Mesenchymal stem cell (in vitro differentiated cells and primary cell): ENCODE measurements at regions not wholly inside any gene's neighbourhood (a gene's known extent, or its start where the extent isn't known, plus 50 kb on each side); places are given as distances from the start of the nearest gene placed in this dataset.

Source experiments
- DNase-seq: peaks from one replicate; pipeline ENCODE4 v3.0.0-alpha.2; 2013
- H2AFZ ChIP-seq: one replicate; pipeline ENCODE4 v1.6.1; 2013; ENCODE audit warnings: low read depth, mild to moderate bottlenecking, control low read depth, inconsistent platforms, low read length, moderate library complexity
- H2AK5ac ChIP-seq: 2 replicates; pipeline ENCODE4 v1.6.1; 2013; ENCODE audit warnings: low read length, moderate library complexity, mild to moderate bottlenecking, inconsistent platforms; ENCODE audit not compliant: severe bottlenecking
- H2BK120ac ChIP-seq: one replicate; pipeline ENCODE4 v1.6.1; 2013; ENCODE audit warnings: low read depth, mild to moderate bottlenecking, inconsistent platforms, low read length, moderate library complexity
- H2BK12ac ChIP-seq, 2 experiments: one replicate each; pipeline ENCODE4 v1.6.1; 2013; ENCODE audit warnings: inconsistent platforms in 2 of 2, low read length in 2 of 2, mild to moderate bottlenecking in 2 of 2, moderate library complexity in 2 of 2, control low read depth in 1 of 2
- H2BK15ac ChIP-seq: one replicate; pipeline ENCODE4 v1.6.1; 2013; ENCODE audit warnings: mild to moderate bottlenecking, low read depth, inconsistent platforms; ENCODE audit not compliant: poor library complexity, severe bottlenecking
- H2BK5ac ChIP-seq: 2 replicates; pipeline ENCODE4 v1.6.1; 2013; ENCODE audit warnings: low read depth, mild to moderate bottlenecking, low read length, control low read depth, inconsistent platforms; ENCODE audit not compliant: poor library complexity, severe bottlenecking
- H3K14ac ChIP-seq, 2 experiments: one replicate each; pipeline ENCODE4 v1.6.1; 2013; ENCODE audit warnings: inconsistent platforms in 2 of 2, low read length in 2 of 2, control low read depth in 1 of 2, mild to moderate bottlenecking in 1 of 2, moderate library complexity in 1 of 2
- H3K18ac ChIP-seq, 2 experiments: one replicate each; pipeline ENCODE4 v1.6.1; 2013; ENCODE audit warnings: inconsistent platforms in 2 of 2, low read length in 2 of 2, control low read depth in 1 of 2, low read depth in 1 of 2, mild to moderate bottlenecking in 1 of 2
- H3K23ac ChIP-seq, 2 experiments: one replicate each; pipeline ENCODE4 v1.6.1; 2013; ENCODE audit warnings: inconsistent platforms in 2 of 2, low read length in 2 of 2, mild to moderate bottlenecking in 2 of 2, moderate library complexity in 2 of 2, control low read depth in 1 of 2
- H3K27ac ChIP-seq: 2 replicates; pipeline ENCODE4 v1.5.1; 2013; ENCODE audit warnings: mild to moderate bottlenecking, moderate library complexity, low read length, control low read depth, inconsistent platforms; ENCODE audit not compliant: poor library complexity, severe bottlenecking
- H3K27me3 ChIP-seq, 2 experiments: 2 replicates each; pipeline versions ENCODE4 v1.6.1 to v1.7.0; 2013; ENCODE audit warnings: low read length in 2 of 2, mild to moderate bottlenecking in 2 of 2, moderate library complexity in 2 of 2, control low read depth in 1 of 2, inconsistent platforms in 1 of 2; ENCODE audit not compliant: control insufficient read depth in 1 of 2, insufficient read depth in 1 of 2
- H3K36me3 ChIP-seq, 2 experiments: 2 replicates each; pipeline versions ENCODE4 v1.6.1 to v1.7.0; 2013; ENCODE audit warnings: low read length in 2 of 2, control low read depth in 1 of 2, inconsistent platforms in 1 of 2, low read depth in 1 of 2, mild to moderate bottlenecking in 1 of 2; ENCODE audit not compliant: insufficient read depth in 2 of 2, control insufficient read depth in 1 of 2
- H3K4ac ChIP-seq, 2 experiments: one replicate each; pipeline ENCODE4 v1.6.1; 2013; ENCODE audit warnings: inconsistent platforms in 2 of 2, low read length in 2 of 2, mild to moderate bottlenecking in 2 of 2, moderate library complexity in 2 of 2, control low read depth in 1 of 2, low read depth in 1 of 2
- H3K4me1 ChIP-seq: 2 replicates; pipeline ENCODE4 v1.6.1; 2013; ENCODE audit warnings: low read depth, low read length, control low read depth; ENCODE audit not compliant: control insufficient read depth, insufficient read depth
- H3K4me2 ChIP-seq: 2 replicates; pipeline ENCODE4 v1.6.1; 2013; ENCODE audit warnings: low read length, mild to moderate bottlenecking, inconsistent platforms; ENCODE audit not compliant: poor library complexity, severe bottlenecking
- H3K4me3 ChIP-seq, 2 experiments: 2 replicates each; pipeline versions ENCODE4 v1.5.1 to v1.7.0; 2013; ENCODE audit warnings: low read length in 2 of 2, mild to moderate bottlenecking in 2 of 2, control low read depth in 1 of 2, low read depth in 1 of 2; ENCODE audit not compliant: insufficient read depth in 1 of 2
- H3K79me1 ChIP-seq: replicated peaks from 2 replicates; pipeline ENCODE4 v1.6.1; 2013; ENCODE audit warnings: mild to moderate bottlenecking, control low read depth, low read length, inconsistent platforms; ENCODE audit not compliant: poor library complexity, severe bottlenecking
- H3K9ac ChIP-seq: 2 replicates; pipeline ENCODE4 v1.7.0; 2013; ENCODE audit warnings: mild to moderate bottlenecking, low read length, moderate library complexity
- H3K9me3 ChIP-seq: 2 replicates; pipeline ENCODE4 v1.7.0; 2013; ENCODE audit warnings: mild to moderate bottlenecking, low read length; ENCODE audit not compliant: control insufficient read depth
- H4K8ac ChIP-seq: one replicate; pipeline ENCODE4 v1.6.1; 2013; ENCODE audit warnings: inconsistent platforms, mild to moderate bottlenecking, low read length, moderate library complexity
- H4K91ac ChIP-seq: one replicate; pipeline ENCODE4 v1.6.1; 2013; ENCODE audit warnings: mild to moderate bottlenecking, low read length, inconsistent platforms
- whole genome bisulfite sequencing: methylation state at CpG from one replicate; pipeline ENCODE4 v1.1.7; 2013; ENCODE audit warnings: mixed read lengths; 5-methylcytosine and 5-hydroxymethylcytosine counted together

DNA sequence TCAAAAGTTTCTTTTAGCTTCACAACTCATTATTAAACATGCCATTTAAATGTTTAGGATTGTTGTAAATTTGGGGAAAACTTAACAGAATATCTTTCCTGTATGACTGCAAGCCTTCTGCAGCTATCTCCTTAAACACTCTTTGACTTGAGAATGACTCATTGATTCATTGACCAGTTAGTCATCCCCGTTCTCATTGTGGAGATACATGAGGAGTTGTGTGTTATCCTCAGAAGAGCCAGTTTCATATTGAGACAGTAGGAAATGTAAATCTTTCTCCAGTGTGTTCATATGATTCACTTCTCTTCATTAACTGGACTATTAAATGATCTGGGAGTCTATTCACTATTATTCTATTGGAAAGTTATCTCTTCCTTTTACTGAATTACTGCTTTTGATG is 83.0 kb downstream of the CRYGS start:
- Histone ChIP-seq H3K14ac (no peak overlapping the region), H3K4ac (no peak overlapping the region), H4K91ac (no peak overlapping the region), H3K9ac (no peak overlapping the region), H3K9me3 (no peaks in the 10 kb centered on the region), H3K4me1 (no peaks in the 10 kb centered on the region), H3K79me1 (no peaks in the 10 kb centered on the region), H3K4me2 (no peak overlapping the region), H2BK12ac (no peak overlapping the region), H4K8ac (no peak overlapping the region), H3K27me3 (peaks cover 42 to 70% of the 10 kb centered on the region in 2 experiments), H2BK120ac (no peak overlapping the region), H3K36me3 (no peaks in the 10 kb centered on the region), H3K27ac (no peak overlapping the region), H2AFZ (no peak overlapping the region), H2BK5ac (no peak overlapping the region), H3K18ac (no peak overlapping the region), H3K23ac (no peak overlapping the region), H3K4me3 (no peak overlapping the region), H2BK15ac (no peak overlapping the region), H2AK5ac (no peak overlapping the region)
- DNase-seq = peak; percentile 85
- WGBS = 0% methylated on average over 1 of the region's 1 CpG

DNA sequence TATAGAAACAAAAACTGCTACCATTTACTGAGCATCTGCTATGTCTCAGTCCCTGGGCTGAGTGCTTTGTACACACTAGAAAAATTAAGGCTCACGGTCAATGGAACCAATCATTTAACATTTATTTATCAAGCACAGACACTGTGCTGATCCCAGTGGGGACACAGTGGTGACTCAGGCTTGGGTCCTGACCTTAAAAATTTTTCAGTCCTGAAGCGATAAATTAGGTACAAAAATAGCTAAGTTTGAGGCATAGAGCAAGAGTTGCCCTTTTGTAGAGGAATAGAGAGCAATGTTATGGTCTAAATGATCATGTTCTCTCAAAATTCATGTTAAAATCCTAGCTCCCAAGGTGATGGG is 85.1 kb downstream of the CRYGS start:
- no peaks in the 10 kb centered on the region for H3K79me1 ChIP-seq
- peak; percentile 45 for DNase-seq
- no peaks in the 10 kb centered on the region for H3K36me3 ChIP-seq
- no peak overlapping the region for H2BK120ac ChIP-seq
- H3K23ac ChIP-seq = no peak overlapping the region
- no peak overlapping the region for H3K9ac ChIP-seq
- H2BK5ac ChIP-seq = no peak overlapping the region
- H3K9me3 ChIP-seq = no peaks in the 10 kb centered on the region
- no peak overlapping the region for H4K91ac ChIP-seq
- H3K27ac ChIP-seq = no peak overlapping the region
- H2BK15ac ChIP-seq = no peak overlapping the region
- H2AFZ ChIP-seq = no peak overlapping the region
- no peak overlapping the region for H3K14ac ChIP-seq
- H3K4me2 ChIP-seq = no peak overlapping the region
- no peak overlapping the region for H3K4me3 ChIP-seq
- WGBS = 43% methylated on average over 2 of the region's 2 CpGs
- H3K27me3 ChIP-seq = peaks cover 46 to 67% of the 10 kb centered on the region in 2 experiments
- H4K8ac ChIP-seq = no peak overlapping the region
- H2BK12ac ChIP-seq = no peak overlapping the region
- no peaks in the 10 kb centered on the region for H3K4me1 ChIP-seq
- H2AK5ac ChIP-seq = no peak overlapping the region
- H3K18ac ChIP-seq = no peak overlapping the region
- H3K4ac ChIP-seq = no peak overlapping the region

DNA sequence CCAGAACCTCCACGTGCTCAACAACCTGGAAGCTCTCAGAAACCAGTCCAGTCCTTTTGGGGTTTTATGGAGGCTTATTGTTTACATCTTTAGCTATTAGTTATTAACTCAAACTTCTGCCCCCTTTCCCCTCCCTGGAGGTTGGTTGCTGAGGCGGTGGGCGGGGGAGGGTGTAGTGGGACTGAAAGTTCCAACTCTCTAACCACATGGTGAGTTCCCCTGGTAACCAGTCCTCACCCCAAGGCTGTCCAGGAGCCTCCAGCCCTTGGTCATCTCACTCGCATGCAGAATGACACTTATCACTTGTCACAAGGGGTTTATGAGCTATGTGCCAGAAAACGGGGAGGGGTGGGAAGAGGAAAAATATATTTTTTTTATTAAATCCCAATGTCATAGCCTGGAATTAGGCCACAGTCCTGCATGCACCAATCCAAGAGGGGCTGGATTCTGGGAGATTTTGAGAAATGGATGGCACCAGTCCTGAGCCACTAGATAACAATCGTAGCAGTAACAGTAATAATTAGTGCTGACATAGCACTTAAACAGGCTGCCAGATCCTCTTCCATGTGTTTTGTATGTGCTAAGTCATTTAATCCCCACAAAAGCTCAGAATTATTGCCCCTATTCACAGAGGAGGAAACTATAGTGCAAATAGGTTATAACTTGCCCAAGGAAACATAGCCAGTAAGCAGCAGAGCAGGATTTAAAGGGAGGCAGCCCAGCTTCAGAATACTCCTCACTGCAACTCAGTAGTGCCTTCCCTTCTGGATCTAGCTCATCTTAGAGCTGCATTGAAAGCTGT is 85.7 kb downstream of the CRYGS start:
- Histone ChIP-seq H3K9me3 (no peaks in the 10 kb centered on the region), H2BK15ac (no peak overlapping the region), H4K8ac (no peak overlapping the region), H3K14ac (no peak overlapping the region), H3K27ac (no peak overlapping the region), H3K18ac (no peak overlapping the region), H3K23ac (no peak overlapping the region), H4K91ac (no peak overlapping the region), H2BK5ac (no peak overlapping the region), H3K4ac (no peak overlapping the region), H3K9ac (no peak overlapping the region), H3K4me2 (no peak overlapping the region), H3K79me1 (no peaks in the 10 kb centered on the region), H2AK5ac (no peak overlapping the region), H2BK12ac (no peak overlapping the region), H2AFZ (no peak overlapping the region), H3K4me3 (no peak overlapping the region), H3K27me3 (peaks cover 43 to 63% of the 10 kb centered on the region in 2 experiments), H2BK120ac (no peak overlapping the region), H3K4me1 (no peaks in the 10 kb centered on the region), H3K36me3 (no peaks in the 10 kb centered on the region)
- no CpG with 5 or more reads among the region's 6 CpGs for WGBS
- no peak for DNase-seq

DNA sequence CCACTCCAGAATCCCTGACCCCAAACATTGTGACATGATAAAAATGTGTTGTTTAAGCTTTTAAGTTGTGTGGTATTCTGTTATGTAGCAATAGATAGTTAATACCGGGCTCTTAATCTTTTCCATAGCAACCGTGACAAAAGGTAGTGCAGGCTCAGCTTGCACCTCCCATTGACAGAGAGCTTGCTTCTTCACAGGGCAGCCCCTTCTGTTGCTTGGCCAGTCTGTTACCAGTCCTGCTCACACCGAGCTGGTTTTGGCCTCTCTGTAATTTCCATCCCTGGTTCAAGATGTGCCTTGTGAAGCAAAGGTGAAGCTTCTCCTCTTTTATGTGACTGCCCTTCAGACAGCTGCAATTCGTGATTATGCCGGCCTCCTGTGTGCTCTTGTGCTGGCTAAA is 86.9 kb downstream of the CRYGS start:
- no peak overlapping the region for H3K4me3 ChIP-seq

More for the DNA sequence above, 86.9 kb downstream of the CRYGS start:
- Histone ChIP-seq H3K18ac (no peak overlapping the region), H3K23ac (no peak overlapping the region), H3K9me3 (no peaks in the 10 kb centered on the region), H3K9ac (no peak overlapping the region), H3K4ac (no peak overlapping the region), H2BK120ac (no peak overlapping the region), H3K14ac (no peak overlapping the region), H3K27me3 (peaks cover 46 to 62% of the 10 kb centered on the region in 2 experiments), H3K36me3 (no peaks in the 10 kb centered on the region), H2BK15ac (no peak overlapping the region), H2AFZ (no peak overlapping the region), H2AK5ac (no peak overlapping the region), H2BK5ac (no peak overlapping the region), H2BK12ac (no peak overlapping the region), H4K8ac (no peak overlapping the region), H4K91ac (no peak overlapping the region), H3K4me2 (no peak overlapping the region), H3K79me1 (no peaks in the 10 kb centered on the region), H3K4me1 (peaks cover 4% of the 10 kb centered on the region), H3K27ac (no peak overlapping the region)
- WGBS = 93% methylated on average over 3 of the region's 5 CpGs
- no peak for DNase-seq
